Nucleus accumbens (tissue), 56 donors: ENCODE measurements at regions not wholly inside any gene's neighbourhood (a gene's known extent, or its start where the extent isn't known, plus 50 kb on each side); places are given as distances from the start of the nearest gene placed in this dataset.
"Not testable (repeated sequence)": the region's sequence is repeated elsewhere in the genome, so short reads cannot be mapped to it uniquely, and the experiment has no call there.

Experiments
- DNase-seq, 56 donors: peaks; one replicate each; lab custom pipeline; 2025; lab: John Stamatoyannopoulos, UW

DNA sequence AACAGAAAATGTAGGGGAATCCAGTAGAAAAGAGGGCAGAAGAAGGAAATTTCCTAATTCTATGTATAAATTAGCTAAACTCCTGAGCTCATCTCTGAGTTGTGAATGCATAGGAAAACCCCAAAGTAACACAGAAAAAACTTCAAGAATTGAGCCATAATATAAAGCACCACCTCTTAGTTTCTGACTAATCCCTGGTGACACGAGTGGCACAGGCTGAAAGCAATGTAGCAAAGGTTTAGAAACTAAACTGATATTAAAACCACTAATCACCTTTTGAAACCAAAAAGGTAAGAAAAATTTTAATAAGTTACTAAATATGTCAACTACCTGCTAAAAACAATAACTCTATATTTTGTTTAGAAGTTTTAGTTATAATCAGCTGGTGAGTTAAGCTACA lies 255.6 kb upstream of the NECTIN3 start:
- DNase-seq = no peak

GRCh38 chr3:110821586-110821985 lies 250.0 kb upstream of the NECTIN3 start:
- DNase-seq = no peak

GRCh38 chr3:110822971-110823370 lies 248.6 kb upstream of the NECTIN3 start:
- no peak for DNase-seq

- DNase-seq = no peak
Observed at GRCh38 chr3:110846971-110847370, 224.6 kb upstream of the NECTIN3 start.

DNA sequence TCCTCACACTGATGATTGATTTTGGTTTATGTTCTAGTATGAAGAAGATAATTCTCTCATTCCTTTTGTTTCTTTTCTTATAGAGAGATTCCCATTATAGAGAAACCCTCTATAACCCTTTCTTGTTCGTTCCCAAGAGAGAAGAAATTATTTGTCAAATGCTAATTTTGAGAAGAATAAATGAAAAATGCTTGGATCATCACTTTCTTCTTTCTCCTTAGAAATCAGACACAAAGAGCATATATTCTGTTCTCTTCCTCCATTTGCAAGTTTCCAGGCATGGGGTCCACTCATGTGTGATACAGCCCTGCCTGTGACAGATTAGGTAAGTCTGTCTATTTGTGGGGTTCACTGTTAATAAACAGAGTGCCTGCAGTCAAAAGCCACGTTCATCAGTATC lies 222.6 kb upstream of the NECTIN3 start:
- DNase-seq = no peak

- DNase-seq = no peak
Observed at GRCh38 chr3:110851736-110852135, 219.9 kb upstream of the NECTIN3 start.

GRCh38 chr3:110855207-110855606 lies 216.4 kb upstream of the NECTIN3 start:
- no peak for DNase-seq

DNA sequence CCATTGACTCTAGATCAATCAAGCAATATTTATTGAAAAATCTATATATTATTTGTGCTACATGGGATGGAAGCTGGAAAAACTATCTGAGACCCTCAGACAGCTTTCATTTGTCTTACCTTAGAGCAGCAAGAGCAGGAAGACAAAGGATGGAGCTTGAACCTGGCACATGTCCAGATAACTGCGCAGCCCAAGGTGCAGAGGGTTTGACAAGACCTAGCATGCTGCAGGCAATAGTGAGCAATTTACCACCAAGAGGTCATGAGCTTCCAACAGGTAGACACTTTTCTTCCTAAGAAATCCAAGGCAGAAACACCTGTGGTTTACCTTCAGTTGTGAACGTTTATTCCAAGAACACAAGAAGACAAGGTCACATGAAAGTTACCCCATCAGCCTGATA lies 214.7 kb upstream of the NECTIN3 start:
- DNase-seq = no peak

DNA sequence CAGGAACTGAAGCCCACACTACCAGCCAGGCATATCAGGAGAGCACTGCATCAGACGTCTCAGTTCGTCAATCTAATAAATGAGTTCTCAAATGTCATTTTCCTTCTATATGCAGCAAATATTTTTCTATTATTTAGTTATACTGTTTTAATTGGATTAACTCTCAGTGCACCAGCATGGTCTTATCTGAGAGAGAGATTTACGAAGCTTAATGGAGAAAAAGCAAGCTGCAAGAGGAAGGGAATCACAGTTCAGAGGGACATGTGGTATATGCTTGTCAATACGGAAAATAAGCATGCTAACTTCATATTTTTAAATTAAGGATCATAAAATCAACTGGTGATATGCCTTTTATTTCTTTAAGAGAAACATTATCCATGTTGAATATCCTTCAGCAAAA lies 213.1 kb upstream of the NECTIN3 start:
- DNase-seq = no peak

DNA sequence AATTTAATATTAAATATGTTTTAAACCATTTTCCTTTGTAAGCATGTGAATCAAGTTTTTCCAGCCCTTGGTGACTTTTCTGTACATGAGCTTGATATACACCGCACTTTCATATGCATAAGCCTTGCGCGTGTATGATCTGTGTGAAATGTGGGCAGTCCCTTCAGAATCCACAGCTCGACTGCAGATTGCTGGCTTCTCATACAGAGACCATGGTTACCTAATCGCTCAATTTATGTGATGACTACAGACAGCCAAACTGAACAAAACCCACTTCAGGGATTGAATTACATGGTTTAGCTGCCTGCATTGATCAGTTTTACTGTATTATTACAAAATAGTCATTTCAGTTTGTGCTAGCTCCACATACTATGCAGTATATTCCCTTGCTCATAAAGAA lies 212.3 kb upstream of the NECTIN3 start:
- no peak for DNase-seq

DNA sequence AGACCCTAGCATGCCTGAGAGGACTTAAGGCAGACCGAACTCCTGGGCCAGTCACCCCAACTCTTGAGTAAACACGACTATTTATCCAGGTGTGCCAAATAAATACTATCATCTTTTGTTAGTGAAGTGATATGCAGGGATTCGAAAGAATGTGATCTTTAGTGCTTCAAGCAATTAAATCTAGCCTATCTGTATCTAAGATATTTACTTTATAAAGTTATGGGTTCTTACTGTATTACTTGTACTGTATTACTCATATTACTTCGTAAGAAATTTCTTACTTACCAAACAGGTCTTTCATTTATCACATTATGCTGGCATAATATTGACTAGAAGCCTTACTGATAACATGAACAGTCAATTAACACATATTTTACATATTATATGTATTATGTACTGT lies 211.6 kb upstream of the NECTIN3 start:
- no peak for DNase-seq

- DNase-seq = no peak
Observed at GRCh38 chr3:110865934-110866333, 205.7 kb upstream of the NECTIN3 start.

GRCh38 chr3:110868106-110868505 lies 203.5 kb upstream of the NECTIN3 start:
- no peak for DNase-seq

DNA sequence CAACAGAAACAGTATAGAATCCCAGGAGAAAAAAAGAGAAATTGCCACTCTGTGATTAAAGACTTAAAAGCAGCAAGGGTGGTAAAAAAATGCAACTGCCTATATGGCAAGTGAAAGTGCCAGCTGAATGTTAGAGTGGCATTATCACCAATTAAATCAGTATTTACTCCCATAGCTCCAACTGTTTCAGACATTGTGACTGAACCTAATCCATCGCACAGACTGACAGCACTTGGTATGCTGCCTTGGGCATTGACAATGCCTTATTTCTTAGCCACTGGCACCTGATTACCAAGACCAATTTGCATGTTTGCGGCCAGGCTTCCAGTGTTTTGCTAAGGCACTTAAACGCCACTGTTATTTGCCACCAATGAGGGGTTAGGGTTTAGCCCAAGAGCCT lies 201.9 kb upstream of the NECTIN3 start:
- no peak for DNase-seq

DNA sequence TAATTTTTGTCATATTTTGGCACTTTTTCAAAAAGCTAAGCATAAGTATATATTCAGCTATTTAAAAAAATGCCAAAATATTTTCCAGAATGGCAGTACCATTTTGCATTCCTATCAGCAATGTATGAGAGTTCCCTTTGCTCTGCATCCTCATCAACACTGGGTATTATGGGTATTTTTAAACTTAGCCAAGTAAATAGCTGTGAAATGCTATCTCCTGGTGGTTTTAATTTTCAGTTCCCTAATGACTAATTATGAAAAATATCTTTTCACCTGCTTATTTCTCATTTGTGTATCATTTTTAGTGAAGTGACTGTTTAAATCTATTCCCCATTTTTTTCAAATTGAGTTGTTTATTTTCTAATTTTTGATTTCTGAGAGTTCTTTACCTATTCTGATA lies 199.7 kb upstream of the NECTIN3 start:
- no peak for DNase-seq

DNA sequence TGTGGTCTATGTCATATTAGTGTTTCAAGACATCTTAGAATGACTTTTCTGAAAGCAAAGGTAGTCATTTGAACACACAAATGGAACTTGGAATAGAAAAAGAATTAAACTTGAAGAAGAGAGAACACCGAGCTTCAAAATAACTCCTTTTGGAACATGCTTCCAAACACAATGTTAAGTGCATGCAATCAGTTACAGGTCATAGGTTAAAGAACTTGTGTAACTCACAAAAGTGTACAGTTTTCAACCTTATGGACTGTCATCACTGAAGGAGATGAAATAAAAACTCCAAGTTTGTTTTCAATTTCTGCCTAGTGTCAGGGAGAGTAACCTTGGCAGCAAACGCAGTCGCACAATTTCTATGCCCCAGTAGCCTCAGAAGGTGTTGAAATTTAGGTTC lies 192.9 kb upstream of the NECTIN3 start:
- DNase-seq = no peak

- DNase-seq = peak in 39 of 56 donors; percentile 0 to 74 (median 17)
Observed at GRCh38 chr3:110881069-110881468, 190.5 kb upstream of the NECTIN3 start.

GRCh38 chr3:110886222-110886893 lies 185.3 kb upstream of the NECTIN3 start:
- DNase-seq = no peak

DNA sequence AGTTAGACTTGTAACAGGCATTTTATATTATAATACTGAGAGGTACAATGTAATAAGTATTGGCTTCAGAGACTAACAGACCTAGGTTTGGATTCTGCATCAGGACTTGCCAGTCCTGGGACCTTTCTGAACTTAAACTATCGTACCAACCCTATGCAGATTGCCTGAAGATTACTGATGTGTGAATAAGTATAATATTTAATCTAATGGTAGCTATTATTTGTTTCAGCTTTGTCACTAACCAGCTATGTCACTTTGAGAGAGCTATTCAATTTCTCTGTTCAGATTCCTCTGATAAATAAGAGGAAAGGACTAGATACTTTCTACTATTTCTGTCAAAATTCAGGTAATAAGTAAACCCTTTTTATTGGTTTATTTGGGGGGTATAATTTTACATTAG lies 184.4 kb upstream of the NECTIN3 start:
- DNase-seq = no peak

DNA sequence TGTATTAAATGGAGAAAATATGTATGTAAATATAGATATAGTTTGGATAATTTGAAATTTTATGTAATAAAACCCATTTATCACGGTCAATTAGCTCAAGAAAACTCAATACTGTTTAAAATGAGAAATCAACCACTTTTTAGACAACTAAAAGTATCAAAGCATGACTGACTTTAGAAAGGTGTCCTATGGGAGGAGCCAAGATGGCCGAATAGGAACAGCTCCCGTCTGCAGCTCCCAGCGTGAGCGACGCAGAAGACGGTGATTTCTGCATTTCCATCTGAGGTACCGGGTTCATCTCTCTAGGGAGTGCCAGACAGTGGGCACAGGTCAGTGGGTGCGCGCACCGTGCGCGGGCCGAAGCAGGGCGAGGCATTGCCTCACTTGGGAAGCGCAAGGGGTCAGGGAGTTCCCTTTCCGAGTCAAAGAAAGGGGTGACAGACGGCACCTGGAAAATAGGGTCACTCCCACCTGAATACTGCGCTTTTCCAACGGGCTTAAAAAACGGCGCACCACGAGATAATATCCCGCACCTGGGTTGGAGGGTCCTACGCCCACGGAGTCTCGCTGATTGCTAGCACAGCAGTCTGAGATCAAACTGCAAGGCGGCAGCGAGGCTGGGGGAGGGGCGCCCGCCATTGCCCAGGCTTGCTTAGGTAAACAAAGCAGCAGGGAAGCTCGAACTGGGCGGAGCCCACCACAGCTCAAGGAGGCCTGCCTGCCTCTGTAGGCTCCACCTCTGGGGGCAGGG lies 182.8 kb upstream of the NECTIN3 start:
- DNase-seq = not testable (repeated sequence)

GRCh38 chr3:110889376-110889699 lies 182.3 kb upstream of the NECTIN3 start:
- not testable (repeated sequence) for DNase-seq

- DNase-seq = no peak
Observed at GRCh38 chr3:110894574-110894973, 177.0 kb upstream of the NECTIN3 start.

GRCh38 chr3:110895054-110895453 lies 176.6 kb upstream of the NECTIN3 start:
- no peak for DNase-seq
